Smooth muscle cell (in vitro differentiated cells): ENCODE measurements at regions not wholly inside any gene's neighbourhood (a gene's known extent, or its start where the extent isn't known, plus 50 kb on each side); places are given as distances from the start of the nearest gene placed in this dataset.

ENCODE experiments used
- DNase-seq: peaks from one replicate; lab custom pipeline; 2025; ENCODE audit not compliant: unreplicated experiment; lab: John Stamatoyannopoulos, UW
- H2AFZ ChIP-seq: fragments of 200-600 bp; sonication (generic); 2 replicates; pipeline ENCODE4 v1.6.0; 2016; ENCODE audit warnings: antibody characterized with exemption, low read depth, mild to moderate bottlenecking
- H3F3A ChIP-seq: fragments of 200-600 bp; sonication (generic); 2 replicates; pipeline ENCODE4 v1.6.0; 2017; ENCODE audit warnings: antibody characterized with exemption, low read depth
- H3K27ac ChIP-seq: fragments of 200-600 bp; sonication (generic); 2 replicates; pipeline ENCODE4 v1.5.1; 2016; ENCODE audit warnings: low read depth, mild to moderate bottlenecking
- H3K27me3 ChIP-seq: fragments of 200-600 bp; sonication (generic); 2 replicates; pipeline ENCODE4 v1.6.1; 2016; ENCODE audit warnings: low read depth, mild to moderate bottlenecking
- H3K36me3 ChIP-seq: fragments of 200-600 bp; sonication (generic); 2 replicates; pipeline ENCODE4 v1.5.1; 2016; ENCODE audit warnings: low read depth
- H3K4me1 ChIP-seq: fragments of 200-600 bp; sonication (generic); 2 replicates; pipeline ENCODE4 v1.5.1; 2016; ENCODE audit warnings: low read depth
- H3K4me2 ChIP-seq: fragments of 200-600 bp; sonication (generic); 2 replicates; pipeline ENCODE4 v1.6.0; 2016; ENCODE audit warnings: mild to moderate bottlenecking
- H3K4me3 ChIP-seq: fragments of 200-600 bp; sonication (generic); 2 replicates; pipeline ENCODE4 v1.5.1; 2016; ENCODE audit warnings: mild to moderate bottlenecking
- H3K79me2 ChIP-seq: fragments of 200-600 bp; sonication (generic); 2 replicates; pipeline ENCODE4 v1.6.0; 2016; ENCODE audit warnings: low read depth, mild to moderate bottlenecking
- H3K9ac ChIP-seq: fragments of 200-600 bp; sonication (generic); 2 replicates; pipeline ENCODE4 v1.6.0; 2016; ENCODE audit warnings: low read depth
- H3K9me3 ChIP-seq: fragments of 200-600 bp; sonication (generic); replicated peaks from 2 replicates; pipeline ENCODE4 v1.5.1; 2016; ENCODE audit warnings: low read depth
- H4K20me1 ChIP-seq: fragments of 200-600 bp; sonication (generic); 2 replicates; pipeline ENCODE4 v1.6.0; 2016; ENCODE audit warnings: low read depth
- WGBS: methylation state at CpG from one replicate; pipeline ENCODE4 v1.1.7; 2016; ENCODE audit warnings: low lambda C conversion rate; 5-methylcytosine and 5-hydroxymethylcytosine counted together
- TF ChIP-seq, protein P1 (sequence below): fragments of 200-600 bp; sonication (generic); IDR thresholded peaks from 2 replicates; pipeline ENCODE4 v1.5.1; 2017; ENCODE audit warnings: borderline replicate concordance, mild to moderate bottlenecking, antibody characterized with exemption; ENCODE audit not compliant: insufficient read depth, poor library complexity, severe bottlenecking

GRCh38 chr17:33934696-33935095, 320.4 kb upstream of the CCL2 start:
- no peak for DNase-seq
- no peaks in the 10 kb centered on the region for H3F3A ChIP-seq
- no peak overlapping the region for H3K4me2 ChIP-seq
- H3K27ac ChIP-seq: no peak overlapping the region
- no peak overlapping the region for H3K9ac ChIP-seq
- H3K79me2 ChIP-seq: no peaks in the 10 kb centered on the region
- H3K27me3 ChIP-seq: no peaks in the 10 kb centered on the region
- no peaks in the 10 kb centered on the region for H3K4me1 ChIP-seq
- WGBS: 88% methylated on average over 1 of the region's 1 CpG
- H3K4me3 ChIP-seq: no peak overlapping the region
- H3K9me3 ChIP-seq: no peaks in the 10 kb centered on the region
- no peaks in the 10 kb centered on the region for H3K36me3 ChIP-seq
- TF ChIP-seq, protein P1, sequence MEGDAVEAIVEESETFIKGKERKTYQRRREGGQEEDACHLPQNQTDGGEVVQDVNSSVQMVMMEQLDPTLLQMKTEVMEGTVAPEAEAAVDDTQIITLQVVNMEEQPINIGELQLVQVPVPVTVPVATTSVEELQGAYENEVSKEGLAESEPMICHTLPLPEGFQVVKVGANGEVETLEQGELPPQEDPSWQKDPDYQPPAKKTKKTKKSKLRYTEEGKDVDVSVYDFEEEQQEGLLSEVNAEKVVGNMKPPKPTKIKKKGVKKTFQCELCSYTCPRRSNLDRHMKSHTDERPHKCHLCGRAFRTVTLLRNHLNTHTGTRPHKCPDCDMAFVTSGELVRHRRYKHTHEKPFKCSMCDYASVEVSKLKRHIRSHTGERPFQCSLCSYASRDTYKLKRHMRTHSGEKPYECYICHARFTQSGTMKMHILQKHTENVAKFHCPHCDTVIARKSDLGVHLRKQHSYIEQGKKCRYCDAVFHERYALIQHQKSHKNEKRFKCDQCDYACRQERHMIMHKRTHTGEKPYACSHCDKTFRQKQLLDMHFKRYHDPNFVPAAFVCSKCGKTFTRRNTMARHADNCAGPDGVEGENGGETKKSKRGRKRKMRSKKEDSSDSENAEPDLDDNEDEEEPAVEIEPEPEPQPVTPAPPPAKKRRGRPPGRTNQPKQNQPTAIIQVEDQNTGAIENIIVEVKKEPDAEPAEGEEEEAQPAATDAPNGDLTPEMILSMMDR: no peak
- no peak overlapping the region for H2AFZ ChIP-seq
- H4K20me1 ChIP-seq: no peaks in the 10 kb centered on the region

DNA sequence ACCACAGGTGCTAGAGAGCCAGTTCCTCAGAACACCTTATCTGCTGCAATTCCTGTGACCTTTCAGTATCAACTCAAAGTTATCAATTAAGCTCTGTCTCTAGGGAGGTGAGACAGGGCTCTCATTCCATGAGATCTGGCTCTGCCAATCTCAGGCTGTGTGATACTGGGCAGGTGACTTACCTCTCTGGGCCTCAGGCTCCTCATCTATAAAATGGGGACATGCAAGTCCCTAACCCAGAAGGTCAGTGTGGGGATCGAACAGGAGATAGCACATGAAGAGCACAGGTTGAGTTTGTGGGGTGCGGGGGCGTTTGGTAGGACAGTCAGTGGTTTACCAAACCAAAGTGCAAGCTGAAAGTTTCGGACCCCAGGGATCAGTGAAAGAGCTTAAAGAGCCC, 319.3 kb upstream of the CCL2 start:
- H3K9ac ChIP-seq: no peak overlapping the region
- H3K4me1 ChIP-seq: no peaks in the 10 kb centered on the region
- H3K4me2 ChIP-seq: no peak overlapping the region
- no peaks in the 10 kb centered on the region for H3K79me2 ChIP-seq
- no peaks in the 10 kb centered on the region for H3F3A ChIP-seq
- WGBS: 97% methylated on average over 4 of the region's 4 CpGs
- no peaks in the 10 kb centered on the region for H3K9me3 ChIP-seq
- H2AFZ ChIP-seq: no peak overlapping the region
- TF ChIP-seq, protein P1: no peak
- H3K27me3 ChIP-seq: no peaks in the 10 kb centered on the region
- no peak overlapping the region for H3K27ac ChIP-seq
- H3K36me3 ChIP-seq: no peaks in the 10 kb centered on the region
- no peak for DNase-seq
- H4K20me1 ChIP-seq: no peaks in the 10 kb centered on the region
- H3K4me3 ChIP-seq: no peak overlapping the region

- H3K27ac ChIP-seq: no peak overlapping the region
- H3K4me1 ChIP-seq: no peaks in the 10 kb centered on the region
- no peaks in the 10 kb centered on the region for H3K79me2 ChIP-seq
- no peaks in the 10 kb centered on the region for H3K9me3 ChIP-seq
- H3K9ac ChIP-seq: no peak overlapping the region
- H2AFZ ChIP-seq: no peak overlapping the region
- 93% methylated on average over 5 of the region's 5 CpGs for WGBS
- no peaks in the 10 kb centered on the region for H3K36me3 ChIP-seq
- DNase-seq: no peak
- TF ChIP-seq, protein P1: no peak
- H4K20me1 ChIP-seq: no peaks in the 10 kb centered on the region
- no peaks in the 10 kb centered on the region for H3F3A ChIP-seq
- H3K4me3 ChIP-seq: no peak overlapping the region
- no peaks in the 10 kb centered on the region for H3K27me3 ChIP-seq
- H3K4me2 ChIP-seq: no peak overlapping the region
Observed at GRCh38 chr17:33936764-33937163, 318.3 kb upstream of the CCL2 start.

DNA sequence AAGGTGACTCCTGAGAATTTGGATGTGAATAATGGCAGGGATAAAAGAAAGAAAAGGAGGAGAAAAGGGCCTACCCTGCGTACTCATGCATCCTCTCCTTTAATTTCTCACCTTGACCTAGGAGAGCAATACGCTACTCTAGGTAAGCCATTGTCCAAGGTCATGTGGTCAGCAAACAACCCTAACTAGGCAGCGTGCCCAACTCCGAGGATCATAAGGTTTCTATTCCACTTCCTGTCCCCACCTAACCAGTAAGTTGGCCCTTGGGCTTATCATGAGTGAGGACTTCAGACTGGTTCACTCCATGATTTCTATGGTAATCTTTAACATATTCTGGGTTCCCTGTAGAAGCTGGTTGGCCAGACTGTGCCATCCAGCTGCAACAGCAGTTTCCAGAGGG, 315.1 kb upstream of the CCL2 start:
- no peaks in the 10 kb centered on the region for H3K4me1 ChIP-seq
- no peak for DNase-seq
- H3K4me2 ChIP-seq: no peak overlapping the region
- no peaks in the 10 kb centered on the region for H3K27me3 ChIP-seq
- TF ChIP-seq, protein P1: no peak
- H3F3A ChIP-seq: no peaks in the 10 kb centered on the region
- no peaks in the 10 kb centered on the region for H3K79me2 ChIP-seq
- H3K9me3 ChIP-seq: no peaks in the 10 kb centered on the region
- WGBS: 95% methylated on average over 4 of the region's 4 CpGs
- H3K4me3 ChIP-seq: no peak overlapping the region
- H3K27ac ChIP-seq: no peak overlapping the region
- no peaks in the 10 kb centered on the region for H4K20me1 ChIP-seq
- H3K9ac ChIP-seq: no peak overlapping the region
- no peaks in the 10 kb centered on the region for H3K36me3 ChIP-seq
- H2AFZ ChIP-seq: no peak overlapping the region
